Upper lobe of left lung (tissue), 4 donors: ENCODE measurements at regions not wholly inside any gene's neighbourhood (a gene's known extent, or its start where the extent isn't known, plus 50 kb on each side); places are given as distances from the start of the nearest gene placed in this dataset.

Experiments used
- POLR2AphosphoS5 ChIP-seq, 2 donors: sonication (generic); formaldehyde crosslinking; IDR thresholded peaks; one replicate each; pipeline ENCODE4 v1.5.1; 2017; ENCODE audit warnings: antibody characterized with exemption in 2 of 2
- TF ChIP-seq, protein P1 (sequence below), 6 experiments: fragments of 450-650 bp in 4 of 6; fragments of 200-600 bp in 2 of 6; sonication (generic) in 2 of 6; IDR thresholded peaks; one replicate each; pipeline ENCODE4 v1.5.1; 2016 to 2019; ENCODE audit warnings: antibody characterized with exemption in 6 of 6

DNA sequence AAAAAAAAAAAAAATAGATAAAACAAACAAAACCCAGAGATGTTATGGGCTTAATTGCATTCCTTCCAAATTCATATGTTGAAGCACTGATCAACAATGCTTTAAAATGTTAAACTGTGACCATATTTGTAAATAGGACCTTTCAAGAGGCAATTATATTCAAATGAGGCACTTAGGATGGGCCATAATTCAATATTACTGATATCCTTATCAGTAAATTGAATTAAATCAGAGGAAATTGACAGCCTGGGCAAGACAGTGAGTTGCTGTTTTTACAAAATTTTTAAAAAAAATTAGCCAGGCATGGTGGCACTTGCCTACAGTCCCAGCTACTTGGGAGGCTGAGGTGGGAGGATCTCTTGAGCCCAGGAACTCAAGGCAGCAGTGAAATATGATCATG is 364.1 kb downstream of the GJA1 start:
- no peak for TF ChIP-seq POLR2AphosphoS5 (IDR thresholded peaks at IDR 0.05)
- TF ChIP-seq, protein P1, sequence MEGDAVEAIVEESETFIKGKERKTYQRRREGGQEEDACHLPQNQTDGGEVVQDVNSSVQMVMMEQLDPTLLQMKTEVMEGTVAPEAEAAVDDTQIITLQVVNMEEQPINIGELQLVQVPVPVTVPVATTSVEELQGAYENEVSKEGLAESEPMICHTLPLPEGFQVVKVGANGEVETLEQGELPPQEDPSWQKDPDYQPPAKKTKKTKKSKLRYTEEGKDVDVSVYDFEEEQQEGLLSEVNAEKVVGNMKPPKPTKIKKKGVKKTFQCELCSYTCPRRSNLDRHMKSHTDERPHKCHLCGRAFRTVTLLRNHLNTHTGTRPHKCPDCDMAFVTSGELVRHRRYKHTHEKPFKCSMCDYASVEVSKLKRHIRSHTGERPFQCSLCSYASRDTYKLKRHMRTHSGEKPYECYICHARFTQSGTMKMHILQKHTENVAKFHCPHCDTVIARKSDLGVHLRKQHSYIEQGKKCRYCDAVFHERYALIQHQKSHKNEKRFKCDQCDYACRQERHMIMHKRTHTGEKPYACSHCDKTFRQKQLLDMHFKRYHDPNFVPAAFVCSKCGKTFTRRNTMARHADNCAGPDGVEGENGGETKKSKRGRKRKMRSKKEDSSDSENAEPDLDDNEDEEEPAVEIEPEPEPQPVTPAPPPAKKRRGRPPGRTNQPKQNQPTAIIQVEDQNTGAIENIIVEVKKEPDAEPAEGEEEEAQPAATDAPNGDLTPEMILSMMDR (IDR thresholded peaks at IDR 0.05): no peak
